ENCODE measurements at regions not wholly inside any gene's neighbourhood (a gene's known extent, or its start where the extent isn't known, plus 50 kb on each side); places are given as distances from the start of the nearest gene placed in this dataset.
"Not testable (repeated sequence)": the region's sequence is repeated elsewhere in the genome, so short reads cannot be mapped to it uniquely, and the experiment has no call there.

- intact Hi-C loops (cut with DNase I), result no loop called here
- no peak for DNase-seq
These were observed 339.4 kb upstream of the ESRRG start for GRCh38 chr1:217062586-217062985.

GRCh38 chr1:217059401-217059800 lies 336.2 kb upstream of the ESRRG start:
- no peak for DNase-seq
- intact Hi-C loops (cut with DNase I), result no loop called here

- intact Hi-C loops (cut with DNase I), result no loop called here
- no peak for DNase-seq
These were observed 330.4 kb upstream of the ESRRG start for GRCh38 chr1:217053676-217054075.

- DNase-seq, result no peak
- intact Hi-C loops (cut with DNase I), result no loop called here
These were observed 329.4 kb upstream of the ESRRG start for GRCh38 chr1:217052626-217053025.

GRCh38 chr1:217052196-217052595 lies 329.0 kb upstream of the ESRRG start:
- DNase-seq, result no peak
- intact Hi-C loops (cut with DNase I), result no loop called here

GRCh38 chr1:217049721-217050120 lies 326.5 kb upstream of the ESRRG start:
- intact Hi-C loops (cut with DNase I), result no loop called here
- DNase-seq, result no peak

GRCh38 chr1:217049081-217049480 lies 325.9 kb upstream of the ESRRG start:
- DNase-seq, result no peak
- intact Hi-C loops (cut with DNase I), result no loop called here

- no peak for DNase-seq
- intact Hi-C loops (cut with DNase I), result no loop called here
These were observed 325.0 kb upstream of the ESRRG start for GRCh38 chr1:217048104-217048707.

GRCh38 chr1:217040711-217041455 lies 317.7 kb upstream of the ESRRG start:
- intact Hi-C loops (cut with DNase I), result no loop called here

GRCh38 chr1:217039926-217040325 lies 316.7 kb upstream of the ESRRG start:
- no peak for DNase-seq
- intact Hi-C loops (cut with DNase I), result no loop called here

More at GRCh38 chr1:217040711-217041455, 317.7 kb upstream of the ESRRG start:
- DNase-seq, result no peak

GRCh38 chr1:217039139-217039538 lies 315.9 kb upstream of the ESRRG start:
- intact Hi-C loops (cut with DNase I); DNase-seq: not testable (repeated sequence)

GRCh38 chr1:217036757-217037156 lies 313.5 kb upstream of the ESRRG start:
- intact Hi-C loops (cut with DNase I), result no loop called here
- no peak for DNase-seq

GRCh38 chr1:217032715-217033367 lies 309.6 kb upstream of the ESRRG start:
- DNase-seq, result no peak
- intact Hi-C loops (cut with DNase I), result no loop called here

GRCh38 chr1:217029281-217030157 lies 306.3 kb upstream of the ESRRG start:
- DNase-seq, result peak in 1 of 10 donors; percentile 75
- intact Hi-C loops (cut with DNase I), result no loop called here

GRCh38 chr1:217027403-217028080 lies 304.3 kb upstream of the ESRRG start:
- no peak for DNase-seq
- intact Hi-C loops (cut with DNase I), result no loop called here

GRCh38 chr1:217026531-217026930 lies 303.3 kb upstream of the ESRRG start:
- no peak for DNase-seq
- intact Hi-C loops (cut with DNase I), result no loop called here

GRCh38 chr1:217025381-217025780 lies 302.2 kb upstream of the ESRRG start:
- DNase-seq, result no peak
- intact Hi-C loops (cut with DNase I), result no loop called here

- DNase-seq, result no peak
- intact Hi-C loops (cut with DNase I), result no loop called here
These were observed 301.7 kb upstream of the ESRRG start for GRCh38 chr1:217024911-217025310.

GRCh38 chr1:217021956-217022355 lies 298.7 kb upstream of the ESRRG start:
- intact Hi-C loops (cut with DNase I), result no loop called here
- no peak for DNase-seq

- intact Hi-C loops (cut with DNase I), result no loop called here
- no peak for DNase-seq
These were observed 298.2 kb upstream of the ESRRG start for GRCh38 chr1:217021400-217021799.

Measured in posterior cingulate gyrus (tissue), 11 donors.